Epidermal melanocyte (primary cell): ENCODE measurements at regions not wholly inside any gene's neighbourhood (a gene's known extent, or its start where the extent isn't known, plus 50 kb on each side); places are given as distances from the start of the nearest gene placed in this dataset.

Source experiments
- DNase-seq: peaks from one replicate; pipeline ENCODE4 v3.0.0; 2011; ENCODE audit warnings: low spot score; ENCODE audit not compliant: insufficient read length

- DNase-seq: no peak
Measured at GRCh38 chr1:29990304-29990703, 733.1 kb downstream of the MATN1 start.

- no peak for DNase-seq
Measured at GRCh38 chr1:29986986-29987385, 736.4 kb downstream of the MATN1 start.

GRCh38 chr1:29985606-29985945, 737.8 kb downstream of the MATN1 start:
- no peak for DNase-seq

- no peak for DNase-seq
Measured at GRCh38 chr1:29984862-29985605, 738.4 kb downstream of the MATN1 start.

GRCh38 chr1:29984166-29984861, 739.1 kb downstream of the MATN1 start:
- no peak for DNase-seq

- no peak for DNase-seq
Measured at GRCh38 chr1:29983321-29983720, 740.1 kb downstream of the MATN1 start.

- DNase-seq: no peak
Measured at GRCh38 chr1:29981586-29982239, 741.7 kb downstream of the MATN1 start.

- DNase-seq: no peak
Measured at GRCh38 chr1:29977550-29977949, 741.2 kb downstream of the PTPRU start.

- peak; percentile 22 for DNase-seq
Measured at GRCh38 chr1:29975036-29975694, 738.8 kb downstream of the PTPRU start.

- no peak for DNase-seq
Measured at GRCh38 chr1:29974316-29974724, 738.0 kb downstream of the PTPRU start.

GRCh38 chr1:29973406-29973805, 737.1 kb downstream of the PTPRU start:
- no peak for DNase-seq

GRCh38 chr1:29972421-29973053, 736.2 kb downstream of the PTPRU start:
- no peak for DNase-seq

GRCh38 chr1:29971703-29972102, 735.4 kb downstream of the PTPRU start:
- no peak for DNase-seq

- DNase-seq: no peak
Measured at GRCh38 chr1:29970747-29971325, 734.5 kb downstream of the PTPRU start.

- DNase-seq: no peak
Measured at GRCh38 chr1:29969576-29969975, 733.3 kb downstream of the PTPRU start.

- DNase-seq: no peak
Measured at GRCh38 chr1:29967261-29967660, 730.9 kb downstream of the PTPRU start.

- no peak for DNase-seq
Measured at GRCh38 chr1:29966526-29967045, 730.3 kb downstream of the PTPRU start.

GRCh38 chr1:29964718-29965533, 728.6 kb downstream of the PTPRU start:
- DNase-seq: no peak

- DNase-seq: no peak
Measured at GRCh38 chr1:29963946-29964345, 727.6 kb downstream of the PTPRU start.

- no peak for DNase-seq
Measured at GRCh38 chr1:29962831-29963247, 726.5 kb downstream of the PTPRU start.
